AG04450 (cell line): ENCODE measurements at regions not wholly inside any gene's neighbourhood (a gene's known extent, or its start where the extent isn't known, plus 50 kb on each side); places are given as distances from the start of the nearest gene placed in this dataset.

ENCODE experiments used
- CTCF ChIA-PET: fragments of 300-600, 350-600 bp; formaldehyde crosslinking; extraction: SDS; loops from one replicate; lab custom pipeline; 2022; ENCODE audit warnings: antibody characterized with exemption, inconsistent platforms; lab: Charles Lee
- POLR2A ChIA-PET: fragments of 350-600 bp; formaldehyde crosslinking; extraction: SDS; loops from one replicate; lab custom pipeline; 2021; ENCODE audit warnings: antibody characterized with exemption, inconsistent platforms; lab: Yijun Ruan, JAX
- DNase-seq: peaks from one replicate; pipeline ENCODE4 v3.0.0-alpha.2; 2011; ENCODE audit warnings: low read depth, low spot score
- H3K27ac ChIP-seq: one replicate; pipeline ENCODE4 v1.5.1; 2012; ENCODE audit warnings: low read depth, low read length, control low read depth
- H3K27me3 ChIP-seq: one replicate; pipeline ENCODE4 v1.6.0; 2012; ENCODE audit warnings: low read length; ENCODE audit not compliant: control insufficient read depth, insufficient read depth
- H3K4me3 ChIP-seq: 2 replicates; pipeline ENCODE4 v1.5.1; 2011; ENCODE audit warnings: mild to moderate bottlenecking, low read depth, low read length, control low read depth
- H3K9me3 ChIP-seq: 2 replicates; pipeline ENCODE4 v1.5.1; 2012; ENCODE audit warnings: low read length; ENCODE audit not compliant: control insufficient read depth, insufficient read depth
- TF ChIP-seq, protein P1 (sequence below): IDR thresholded peaks from 2 replicates; pipeline ENCODE4 v1.5.1; 2011; ENCODE audit warnings: low read depth, low read length, control low read depth, inconsistent platforms

DNA sequence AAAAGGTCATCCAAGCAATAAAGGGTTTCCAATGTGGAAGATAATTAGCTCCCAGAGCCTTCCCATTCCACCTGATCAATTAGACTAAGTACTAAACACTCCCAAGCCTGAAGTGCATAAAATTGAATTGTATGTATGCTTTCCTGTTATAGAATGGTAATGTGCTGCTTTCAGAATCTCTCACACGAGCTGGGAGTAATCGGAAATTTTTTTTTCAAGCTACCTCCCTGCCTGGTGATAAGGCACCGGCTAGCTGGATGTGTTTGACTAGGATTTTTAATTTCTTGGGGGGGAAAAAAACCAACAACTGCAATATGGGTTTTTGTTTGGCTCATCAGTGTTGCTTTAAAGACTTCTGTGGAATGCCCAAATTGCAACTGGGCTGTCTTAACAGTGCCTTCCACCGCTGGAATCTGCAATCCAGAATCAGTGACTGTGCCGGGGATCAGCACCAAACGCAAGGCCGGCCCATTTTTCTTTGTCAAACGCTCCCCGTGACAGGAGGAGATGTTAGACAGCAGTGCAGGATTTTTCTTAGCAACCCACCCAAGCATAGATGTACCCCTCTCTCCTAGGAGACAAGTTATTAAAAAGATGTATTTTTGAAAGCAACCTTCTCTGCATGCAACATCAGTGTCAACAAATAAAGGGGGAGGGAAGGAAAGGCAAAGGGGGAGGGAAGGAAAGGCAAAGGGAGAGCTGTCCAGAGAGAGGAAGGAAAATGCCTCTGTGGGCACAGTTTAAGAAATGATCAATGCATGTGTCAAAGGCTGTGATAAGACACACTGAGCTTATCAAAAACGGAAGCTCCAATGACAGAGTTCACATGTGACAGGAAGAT is 387.2 kb downstream of the NPIPA8 start:
- Histone ChIP-seq H3K27me3 (no peaks in the 10 kb centered on the region), H3K4me3 (no peak overlapping the region), H3K27ac (no peak overlapping the region), H3K9me3 (peaks cover 3% of the 10 kb centered on the region)
- CTCF ChIA-PET: no interaction called here
- POLR2A ChIA-PET: interaction anchor here (0.5 kb wide), 1 partner anchor 106 kb away, joined by 3 read pairs; no protein-coding TSS in a partner anchor
- TF ChIP-seq, protein P1, sequence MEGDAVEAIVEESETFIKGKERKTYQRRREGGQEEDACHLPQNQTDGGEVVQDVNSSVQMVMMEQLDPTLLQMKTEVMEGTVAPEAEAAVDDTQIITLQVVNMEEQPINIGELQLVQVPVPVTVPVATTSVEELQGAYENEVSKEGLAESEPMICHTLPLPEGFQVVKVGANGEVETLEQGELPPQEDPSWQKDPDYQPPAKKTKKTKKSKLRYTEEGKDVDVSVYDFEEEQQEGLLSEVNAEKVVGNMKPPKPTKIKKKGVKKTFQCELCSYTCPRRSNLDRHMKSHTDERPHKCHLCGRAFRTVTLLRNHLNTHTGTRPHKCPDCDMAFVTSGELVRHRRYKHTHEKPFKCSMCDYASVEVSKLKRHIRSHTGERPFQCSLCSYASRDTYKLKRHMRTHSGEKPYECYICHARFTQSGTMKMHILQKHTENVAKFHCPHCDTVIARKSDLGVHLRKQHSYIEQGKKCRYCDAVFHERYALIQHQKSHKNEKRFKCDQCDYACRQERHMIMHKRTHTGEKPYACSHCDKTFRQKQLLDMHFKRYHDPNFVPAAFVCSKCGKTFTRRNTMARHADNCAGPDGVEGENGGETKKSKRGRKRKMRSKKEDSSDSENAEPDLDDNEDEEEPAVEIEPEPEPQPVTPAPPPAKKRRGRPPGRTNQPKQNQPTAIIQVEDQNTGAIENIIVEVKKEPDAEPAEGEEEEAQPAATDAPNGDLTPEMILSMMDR: no peak
- no peak for DNase-seq

DNA sequence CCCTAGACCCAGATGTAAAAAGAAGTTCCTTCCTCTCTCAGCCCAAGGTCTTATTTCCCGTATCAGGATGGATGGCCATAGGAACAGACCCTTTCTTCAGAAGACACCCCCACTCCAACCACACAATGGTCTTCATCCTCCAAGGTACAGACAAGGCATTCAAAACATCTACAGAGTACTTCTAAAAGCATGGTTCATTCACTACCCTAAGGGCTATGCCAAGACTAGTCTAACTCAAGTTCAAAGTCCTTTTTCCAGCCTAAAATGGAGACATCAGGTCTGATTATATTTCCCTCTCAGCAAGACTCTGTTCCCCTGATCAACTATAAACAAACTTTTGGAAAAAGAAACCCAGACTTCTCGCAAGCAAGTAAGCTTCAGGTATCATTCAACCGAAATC is 388.9 kb downstream of the NPIPA8 start:
- DNase-seq: no peak
- TF ChIP-seq, protein P1: no peak
- H3K4me3 ChIP-seq: no peak overlapping the region
- no peaks in the 10 kb centered on the region; the same call in none of the 2 replicates for H3K9me3 ChIP-seq
- no peak overlapping the region for H3K27ac ChIP-seq
- CTCF ChIA-PET: no interaction called here
- POLR2A ChIA-PET: no interaction called here
- H3K27me3 ChIP-seq: no peaks in the 10 kb centered on the region

DNA sequence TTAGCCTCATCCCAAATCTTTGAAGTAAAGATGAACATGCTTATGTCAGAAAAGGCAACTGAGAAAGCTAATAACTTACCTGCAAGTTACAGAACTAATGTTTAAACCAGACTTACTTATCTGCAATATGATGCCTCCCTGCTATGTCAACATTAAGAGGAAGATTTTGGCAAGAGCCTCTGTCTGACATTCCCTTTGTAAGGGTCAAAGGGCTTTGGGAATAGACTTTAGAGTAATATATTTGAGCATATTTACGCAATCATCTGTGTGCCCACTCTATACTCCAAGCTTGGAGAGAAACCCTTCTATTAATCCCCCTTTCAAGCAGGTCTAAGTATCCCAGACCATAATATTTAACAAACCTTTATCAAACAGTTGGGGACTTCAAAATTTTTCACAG is 389.4 kb downstream of the NPIPA8 start:
- POLR2A ChIA-PET: no interaction called here
- no peak for DNase-seq
- no peak overlapping the region for H3K27ac ChIP-seq
- TF ChIP-seq, protein P1: no peak
- H3K4me3 ChIP-seq: no peak overlapping the region
- no peaks in the 10 kb centered on the region; the same call in none of the 2 replicates for H3K9me3 ChIP-seq
- CTCF ChIA-PET: no interaction called here
- H3K27me3 ChIP-seq: no peaks in the 10 kb centered on the region

DNA sequence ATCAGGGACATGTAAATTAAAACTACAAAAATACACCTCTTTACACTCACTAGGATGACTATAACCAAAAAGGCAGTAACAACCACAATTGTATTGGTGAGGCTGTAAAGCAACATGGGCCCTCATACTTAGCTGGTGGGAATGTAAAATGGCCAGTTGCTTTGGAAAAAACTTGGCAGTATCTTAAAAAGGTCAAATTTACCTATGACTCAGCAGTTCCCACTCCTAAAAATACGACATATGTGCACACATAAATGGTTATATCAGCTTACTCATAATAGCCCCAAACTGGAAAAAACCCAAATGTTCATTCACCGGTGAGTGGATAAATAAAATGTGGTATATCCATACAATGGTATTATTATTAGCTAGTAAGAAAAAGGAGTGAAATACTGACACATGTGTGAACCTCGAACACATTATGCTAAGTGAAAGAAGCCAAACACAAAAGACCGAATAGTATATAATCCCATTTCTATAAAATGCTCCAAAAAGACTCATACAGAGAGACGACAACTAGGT is 391.4 kb downstream of the NPIPA8 start:
- Histone ChIP-seq H3K4me3 (no peak overlapping the region), H3K27ac (no peak overlapping the region), H3K27me3 (no peaks in the 10 kb centered on the region), H3K9me3 (no peaks in the 10 kb centered on the region; the same call in none of the 2 replicates)
- no peak for DNase-seq
- TF ChIP-seq, protein P1: no peak
- CTCF ChIA-PET: no interaction called here
- POLR2A ChIA-PET: no interaction called here

DNA sequence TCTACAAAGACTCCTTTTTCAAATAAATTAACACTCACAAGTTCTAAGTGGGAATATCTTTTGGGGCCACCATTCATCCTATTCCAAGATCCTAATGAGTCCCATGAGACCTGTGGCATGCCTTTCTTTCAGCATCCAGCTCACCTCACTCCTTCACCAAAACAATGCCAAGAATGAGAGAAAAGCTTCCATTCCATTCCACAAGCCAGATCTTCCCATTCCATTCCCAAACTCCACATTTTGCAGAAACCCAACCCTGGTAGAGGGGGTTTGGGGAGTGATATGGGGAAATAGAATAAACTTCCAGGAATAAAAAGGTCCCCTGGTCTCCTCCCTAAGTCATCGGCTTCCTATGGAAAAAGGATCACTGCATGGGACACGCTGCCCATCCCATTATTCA is 392.2 kb downstream of the NPIPA8 start:
- TF ChIP-seq, protein P1: no peak
- POLR2A ChIA-PET: no interaction called here
- DNase-seq: no peak
- CTCF ChIA-PET: no interaction called here
- Histone ChIP-seq H3K27me3 (no peaks in the 10 kb centered on the region), H3K27ac (no peak overlapping the region), H3K9me3 (no peaks in the 10 kb centered on the region; the same call in none of the 2 replicates), H3K4me3 (no peak overlapping the region)
